Breast epithelium (tissue), 3 donors: ENCODE measurements at regions not wholly inside any gene's neighbourhood (a gene's known extent, or its start where the extent isn't known, plus 50 kb on each side); places are given as distances from the start of the nearest gene placed in this dataset.

Source experiments
- CTCF ChIP-seq, 3 donors: fragments of 450-650 bp; IDR thresholded peaks; one replicate each; pipeline ENCODE4 v1.5.1; 2016 to 2017; ENCODE audit warnings: antibody characterized with exemption in 3 of 3, mild to moderate bottlenecking in 3 of 3, moderate library complexity in 3 of 3
- POLR2A ChIP-seq: fragments of 450-650 bp; IDR thresholded peaks from one replicate; pipeline ENCODE4 v1.6.1; 2016; ENCODE audit warnings: antibody characterized with exemption, mild to moderate bottlenecking, moderate library complexity

DNA sequence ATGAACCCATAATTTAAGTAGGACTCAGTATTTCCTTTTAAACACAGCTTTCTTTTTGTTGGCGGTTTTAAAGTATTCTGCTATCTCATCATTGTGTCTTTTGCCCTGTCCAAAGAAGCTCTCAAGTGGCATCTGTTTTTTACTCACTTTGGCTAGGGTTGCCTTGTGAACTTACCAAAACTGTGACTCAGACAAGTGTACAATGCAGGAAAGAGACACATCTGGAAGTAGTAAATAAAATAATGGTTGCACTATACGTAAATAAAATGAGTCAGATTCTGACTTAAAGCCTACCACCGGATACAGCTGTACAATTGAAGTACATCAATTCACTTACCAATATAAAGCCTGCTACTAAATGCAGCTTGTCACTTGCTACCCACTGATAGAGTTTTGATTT lies 619.2 kb upstream of the LRFN5 start:
- TF ChIP-seq CTCF (IDR thresholded peaks at IDR 0.05) (no peak), POLR2A (no peak)
